GM18502 (cell line): ENCODE measurements at regions not wholly inside any gene's neighbourhood (a gene's known extent, or its start where the extent isn't known, plus 50 kb on each side); places are given as distances from the start of the nearest gene placed in this dataset.

Experiments
- ATAC-seq: cut with Tn5 transposase; IDR thresholded peaks from one replicate; pipeline ENCODE4 v1.9.1; 2021; ENCODE audit warnings: mild to moderate bottlenecking; ENCODE audit not compliant: unreplicated experiment, poor library complexity

DNA sequence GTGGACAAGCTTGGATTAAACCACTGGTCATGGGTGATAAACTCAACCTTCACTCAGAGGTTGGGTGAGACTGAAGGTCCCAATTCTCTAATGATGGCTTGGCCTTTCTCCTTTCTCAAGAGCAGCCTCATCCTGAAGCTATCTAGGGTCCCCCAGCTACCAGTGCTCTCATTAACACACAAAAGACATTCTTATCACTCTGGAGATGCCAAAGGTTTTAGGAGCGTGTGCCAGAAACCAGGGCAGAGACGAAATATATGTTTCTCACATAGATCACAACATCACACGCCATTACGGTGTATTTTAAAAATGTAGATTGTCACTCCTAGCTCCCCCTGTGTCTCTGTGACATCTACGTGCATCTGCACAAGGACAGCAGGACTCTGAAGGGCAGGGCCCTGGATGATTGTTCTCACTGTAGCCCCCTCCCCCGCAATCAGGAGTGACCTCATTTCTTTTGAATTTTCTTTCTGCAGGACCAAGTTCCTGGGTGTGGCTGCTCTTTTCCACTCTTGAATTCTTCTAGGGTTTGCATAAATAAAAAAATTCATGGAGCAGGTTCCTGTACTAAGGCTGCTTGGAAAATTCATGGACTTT is 311.3 kb downstream of the GADD45G start:
- no peak for ATAC-seq

DNA sequence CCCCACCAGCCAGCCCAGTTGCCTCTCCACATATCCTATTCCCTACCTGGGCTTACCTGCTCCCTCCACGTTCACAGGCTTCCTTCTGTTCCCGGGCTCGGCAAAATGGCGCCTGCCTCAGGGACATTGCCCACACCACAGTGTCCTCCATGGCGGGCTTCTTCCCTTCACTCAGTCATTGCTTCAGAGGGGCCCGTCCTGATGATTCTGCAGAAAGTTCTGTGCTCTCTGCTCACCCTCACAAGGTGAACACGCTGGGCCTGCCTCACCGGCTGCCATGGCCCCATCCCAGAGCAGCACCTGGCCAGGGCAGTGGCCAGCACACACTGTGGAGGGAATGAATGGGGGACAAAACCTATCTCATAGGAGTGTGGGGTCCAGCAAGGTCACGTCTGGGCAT is 313.0 kb downstream of the GADD45G start:
- no peak for ATAC-seq

DNA sequence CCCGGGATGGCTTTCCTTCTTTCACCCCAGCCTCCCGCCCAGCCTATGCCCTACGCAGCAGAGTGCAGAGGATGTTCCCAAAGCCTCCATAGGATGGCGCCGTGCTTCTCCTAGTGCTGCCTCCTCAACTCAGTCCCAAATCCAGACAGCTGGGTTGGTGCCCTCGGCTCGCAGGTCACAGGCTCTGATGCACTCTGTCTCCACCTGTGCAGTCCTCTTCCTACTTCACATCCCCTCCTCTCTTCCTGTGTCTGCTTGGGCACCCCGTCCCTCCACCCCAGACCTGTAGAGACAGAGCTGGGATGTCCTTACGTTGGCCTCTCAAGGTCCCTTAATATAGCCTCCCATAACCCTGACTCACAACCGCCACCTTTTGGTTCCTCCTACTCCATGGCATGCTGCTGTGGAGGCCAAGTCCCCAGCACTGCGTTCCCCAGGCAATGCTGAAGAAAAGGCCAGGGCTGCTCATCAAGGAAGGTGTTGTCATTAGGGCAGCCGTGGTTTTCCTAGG is 314.4 kb downstream of the GADD45G start:
- no peak for ATAC-seq

DNA sequence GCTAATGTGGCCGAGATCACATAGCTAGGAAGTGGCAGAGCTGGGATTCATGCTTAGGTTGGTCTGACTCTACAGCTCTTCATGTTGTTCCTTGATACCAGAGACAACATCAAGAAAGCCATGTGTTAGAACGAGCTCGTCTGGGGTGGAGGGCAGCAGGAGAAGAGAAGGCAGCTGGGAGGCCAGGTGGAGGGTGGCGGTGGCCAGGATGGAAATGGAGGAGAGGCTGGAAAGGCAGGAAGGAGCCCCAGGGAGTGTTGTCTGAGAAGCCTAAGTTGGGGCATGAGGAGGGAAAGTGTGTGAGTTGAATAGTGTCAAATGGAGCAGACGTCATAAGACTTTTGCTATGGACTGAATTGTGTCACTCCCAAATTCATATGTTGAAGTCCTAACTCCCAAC is 315.3 kb downstream of the GADD45G start:
- no peak for ATAC-seq

DNA sequence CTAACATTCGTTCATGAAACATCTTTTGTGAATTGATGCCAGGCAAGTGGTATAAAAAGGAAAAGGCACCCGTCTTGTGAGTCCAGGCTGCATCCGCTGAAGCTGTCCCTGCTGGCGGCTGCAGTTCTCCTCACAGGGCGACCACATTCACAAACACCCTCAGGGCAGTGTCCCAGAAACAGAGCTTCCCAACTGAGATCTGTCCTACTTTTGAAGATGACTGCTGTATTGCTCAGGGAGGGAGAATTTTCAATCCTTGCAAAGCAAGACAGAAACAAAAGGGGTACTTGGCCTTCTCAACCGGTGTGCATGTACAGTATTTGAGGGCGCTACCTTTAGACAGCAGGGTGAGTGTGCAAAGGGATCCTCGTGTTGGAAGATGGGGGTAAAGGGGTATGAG is 316.1 kb downstream of the GADD45G start:
- no peak for ATAC-seq

GRCh38 chr9:89922099-89922498 is 317.3 kb downstream of the GADD45G start:
- no peak for ATAC-seq

DNA sequence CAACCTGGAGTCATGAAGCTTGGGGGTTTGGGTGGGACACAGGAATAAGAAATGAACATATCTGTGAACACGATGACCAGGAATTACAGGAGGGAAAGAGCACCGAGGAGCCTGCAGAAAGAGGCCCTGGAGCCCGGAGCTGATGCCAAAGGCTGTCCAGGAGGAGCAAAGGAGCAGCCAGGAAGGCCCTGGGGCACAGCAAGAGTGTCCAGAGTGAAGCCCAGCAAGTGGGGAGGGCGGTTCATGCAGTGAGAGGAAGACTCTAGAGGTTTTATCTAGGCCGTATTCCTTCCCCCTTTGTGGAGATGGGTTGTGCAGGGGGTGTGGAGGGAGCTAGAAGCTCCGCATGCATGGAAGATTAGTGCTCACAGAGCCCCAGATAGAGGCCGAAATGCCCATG is 318.4 kb downstream of the GADD45G start:
- ATAC-seq, result no peak

DNA sequence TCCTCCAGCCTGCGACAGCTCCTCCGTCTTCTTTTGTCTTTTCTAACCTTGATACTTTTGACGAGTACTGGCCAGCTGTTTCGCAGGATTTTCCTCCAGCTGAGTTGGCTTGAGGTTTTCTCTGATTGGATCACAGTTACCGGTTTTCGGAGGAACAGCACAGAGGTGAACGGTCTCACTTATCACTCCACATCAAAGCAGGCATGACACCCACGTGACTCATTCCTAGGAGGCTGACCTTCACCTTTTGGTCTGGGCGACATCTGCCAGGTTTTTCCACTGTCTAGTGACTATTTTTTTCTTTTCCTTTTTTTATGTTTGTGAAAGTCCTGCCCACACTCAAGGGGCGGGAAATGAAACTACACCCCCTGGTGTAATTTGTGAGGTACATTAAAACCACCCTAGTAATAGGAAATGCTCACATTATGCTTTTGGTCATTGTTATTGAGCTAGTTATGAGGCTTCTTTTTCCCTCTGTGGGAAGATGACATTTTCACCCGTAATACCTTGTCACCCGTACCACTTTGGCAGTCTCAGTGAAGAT is 319.2 kb downstream of the GADD45G start:
- ATAC-seq, result no peak

DNA sequence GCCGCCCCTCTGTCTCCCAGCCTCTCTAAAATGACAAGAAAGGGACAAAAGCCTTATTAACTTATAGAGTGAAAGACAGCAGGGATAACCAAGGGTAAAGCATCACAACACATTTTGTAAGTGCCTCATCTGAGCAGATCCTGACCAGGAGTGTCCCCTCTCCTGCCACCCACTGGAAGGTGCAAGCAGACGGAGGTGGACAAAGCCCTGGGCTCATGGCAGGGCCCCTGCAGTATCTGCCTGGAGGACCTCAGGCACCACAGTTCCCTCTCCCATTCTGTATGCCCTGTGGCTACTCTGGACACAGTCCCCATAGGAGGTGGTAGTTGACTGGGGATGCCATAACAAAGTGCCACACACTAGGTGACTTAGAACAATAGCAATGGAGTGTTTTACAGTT is 319.8 kb downstream of the GADD45G start:
- ATAC-seq, result no peak

- ATAC-seq, result no peak
Observed at GRCh38 chr9:89926167-89926566, 321.4 kb downstream of the GADD45G start.

DNA sequence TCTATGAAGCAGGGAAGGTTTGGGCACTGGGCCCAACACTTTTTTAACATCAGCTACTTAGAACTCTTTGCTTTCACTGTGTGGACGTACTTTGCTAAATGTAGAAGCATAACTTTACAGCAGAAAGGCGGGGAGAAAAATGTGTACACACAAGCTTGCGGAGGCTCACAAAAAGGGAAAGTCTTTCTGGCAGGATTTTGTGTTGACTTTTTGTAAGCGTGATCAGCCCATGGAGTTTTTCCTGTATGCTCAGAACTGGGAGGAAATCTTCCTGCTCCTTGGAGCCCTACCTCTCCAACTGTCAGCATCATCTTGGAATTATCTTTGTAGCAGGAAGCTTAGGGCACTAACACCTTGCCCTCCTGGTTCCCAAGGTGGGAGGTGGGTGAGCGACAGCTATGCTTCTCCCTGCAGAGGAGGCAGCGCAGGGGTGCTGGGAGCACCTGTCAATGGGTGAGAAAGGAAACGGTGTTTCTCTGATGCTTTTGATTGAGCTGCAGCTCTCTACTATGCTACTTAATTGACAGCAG is 321.9 kb downstream of the GADD45G start:
- no peak for ATAC-seq

DNA sequence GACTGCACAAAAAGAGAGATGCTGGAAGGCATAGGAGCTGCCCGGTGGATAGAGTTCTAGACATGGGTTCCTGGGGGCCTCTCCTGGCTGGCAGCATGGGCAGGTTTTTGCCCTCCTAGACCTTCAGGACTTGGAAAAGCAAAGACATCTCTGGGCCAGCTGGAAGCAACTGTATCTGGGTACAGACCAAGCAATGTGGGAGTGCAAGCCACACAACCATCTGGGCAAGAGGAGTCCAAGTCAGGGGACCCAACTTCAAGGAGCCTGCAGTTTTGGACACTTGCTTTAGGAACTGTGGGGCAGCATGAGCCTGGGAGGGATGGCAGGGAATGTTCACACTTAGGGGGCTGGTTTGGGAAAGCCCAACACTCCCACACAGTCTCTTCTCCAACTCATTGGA is 323.3 kb downstream of the GADD45G start:
- ATAC-seq, result no peak

GRCh38 chr9:89928521-89929275 is 323.9 kb downstream of the GADD45G start:
- no peak for ATAC-seq

DNA sequence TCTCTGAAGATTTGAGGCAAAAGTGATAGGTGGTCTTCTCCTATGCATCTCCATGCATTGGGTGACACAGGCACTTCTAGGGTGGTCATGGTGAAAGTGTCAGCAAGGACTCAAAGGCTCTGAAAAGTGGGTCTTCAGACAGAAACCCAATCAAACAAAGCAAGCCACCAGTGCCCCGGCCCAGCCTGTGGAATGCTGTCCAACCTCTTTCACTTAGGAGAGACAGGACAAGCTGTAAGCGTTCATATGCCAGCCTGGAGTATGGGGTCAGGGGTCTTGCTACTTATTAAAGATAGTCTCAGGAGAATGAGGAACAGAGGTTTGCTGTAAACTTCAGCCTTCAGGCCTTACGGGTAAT is 324.5 kb downstream of the GADD45G start:
- no peak for ATAC-seq

DNA sequence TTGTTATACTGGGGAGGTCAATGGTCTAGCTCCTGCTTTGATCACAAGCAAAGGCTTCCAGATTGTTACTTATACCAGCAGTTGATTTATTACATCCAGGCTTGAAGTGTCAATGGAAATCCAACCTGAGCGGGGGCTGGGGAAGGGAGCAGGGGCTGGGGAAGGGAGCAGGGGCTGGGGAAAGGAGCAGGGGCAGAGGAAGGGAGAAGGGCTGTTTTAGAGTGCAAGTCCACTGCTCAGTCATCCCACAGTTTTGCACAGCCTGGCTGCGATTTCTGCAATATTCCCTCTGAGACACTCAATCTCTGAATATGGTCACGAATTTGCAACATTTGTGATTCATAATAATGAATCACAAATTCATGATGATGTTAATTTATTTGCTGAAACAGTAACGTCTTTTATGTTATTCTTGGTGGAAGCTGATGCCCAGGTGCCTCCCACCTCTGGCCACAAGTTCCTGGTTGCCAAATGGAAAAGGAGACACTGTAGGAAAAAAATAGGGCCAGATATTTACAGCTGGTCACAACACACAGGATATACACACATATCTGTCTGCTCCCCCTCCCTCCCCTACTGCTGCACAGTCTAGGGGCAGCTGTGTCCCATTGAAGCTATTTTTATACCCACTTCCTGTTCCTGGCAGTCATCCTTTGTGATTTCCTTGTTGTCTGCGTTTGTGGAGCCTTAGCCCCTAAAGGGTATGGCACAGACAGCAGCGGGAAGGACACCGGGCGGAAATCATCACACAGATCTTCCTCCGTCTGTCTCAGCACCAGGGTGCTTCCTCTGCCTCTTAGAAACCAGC is 325.1 kb downstream of the GADD45G start:
- ATAC-seq, result no peak

GRCh38 chr9:89933578-89933977 is 328.8 kb downstream of the GADD45G start:
- no peak for ATAC-seq

GRCh38 chr9:89935115-89935514 is 330.3 kb downstream of the GADD45G start:
- ATAC-seq, result no peak

DNA sequence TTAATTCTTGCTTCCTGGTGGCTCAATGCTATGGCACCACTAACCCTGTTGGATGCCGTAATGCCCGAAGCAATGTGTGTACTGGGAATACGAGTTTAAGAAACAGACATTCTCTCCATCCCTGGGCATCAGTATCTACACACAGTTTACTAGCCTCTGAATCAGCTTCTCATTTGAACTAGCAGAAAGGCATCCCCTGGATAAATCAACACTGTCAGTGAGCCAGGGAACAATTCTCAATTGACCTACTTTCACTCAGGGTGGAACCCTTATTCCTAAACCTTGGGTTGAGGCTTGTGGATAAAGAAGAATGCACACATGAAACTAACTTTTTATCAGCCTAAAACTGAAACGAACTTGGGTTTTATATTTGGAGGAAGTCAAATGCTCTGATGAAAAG is 331.0 kb downstream of the GADD45G start:
- no peak for ATAC-seq

- no peak for ATAC-seq
Observed at GRCh38 chr9:89937051-89937450, 332.2 kb downstream of the GADD45G start.

- ATAC-seq, result no peak
Observed at GRCh38 chr9:89939181-89939580, 334.4 kb downstream of the GADD45G start.
